GM11168 (cell line): ENCODE measurements at regions not wholly inside any gene's neighbourhood (a gene's known extent, or its start where the extent isn't known, plus 50 kb on each side); places are given as distances from the start of the nearest gene placed in this dataset.

Source experiments
- in situ Hi-C: fragments of 300-500 bp; cut with MboI; formaldehyde crosslinking; loops from one replicate; pipeline ENCODE4 v1.12.0; 2022; ENCODE audit warnings: low sequenced_read_pairs; ENCODE audit not compliant: unreplicated experiment

DNA sequence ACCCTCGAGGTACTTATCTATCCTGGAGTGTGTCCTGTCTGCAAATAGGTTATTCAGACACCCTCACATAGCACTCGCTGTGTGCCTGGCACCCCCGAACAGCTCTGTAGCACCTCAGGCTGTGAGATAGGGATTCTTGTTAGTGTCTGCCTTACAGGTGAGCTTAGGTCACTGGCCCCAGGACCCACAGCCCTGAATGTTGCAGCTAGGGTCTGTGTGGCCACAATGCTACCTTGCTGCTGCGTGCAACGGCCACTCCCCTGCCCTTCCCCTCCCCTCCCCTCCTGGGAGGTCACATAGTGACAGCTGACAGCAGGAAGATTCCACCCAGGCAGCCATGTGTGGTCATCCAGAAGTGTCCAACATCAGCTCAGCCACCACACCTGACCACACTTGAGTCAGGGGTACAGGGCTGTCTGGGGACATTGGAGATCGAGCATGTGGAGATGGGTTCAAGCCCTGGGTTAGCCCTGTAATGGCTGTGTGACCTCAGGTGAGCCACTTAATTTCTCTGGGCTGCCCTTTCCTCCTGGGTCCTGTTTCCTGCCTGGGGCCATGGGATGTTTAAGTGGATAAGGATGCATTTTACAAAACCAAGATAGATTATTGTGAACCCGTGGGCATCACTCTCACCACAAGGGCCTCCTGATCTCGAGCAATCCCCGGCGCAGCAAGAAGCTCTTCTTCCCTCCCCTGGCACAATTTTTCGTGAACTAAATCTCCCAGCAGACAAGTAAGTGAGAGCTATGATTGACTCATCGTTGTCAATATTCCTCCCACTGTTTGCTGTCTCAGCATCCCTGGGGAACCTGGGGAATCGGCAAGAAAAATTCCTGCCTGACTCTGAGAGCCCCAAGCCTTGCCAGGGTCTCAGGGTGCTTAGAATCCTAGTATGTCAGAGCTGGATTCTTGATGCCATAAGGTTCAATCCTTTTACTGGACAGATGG is 208.7 kb downstream of the PTPRU start:
- in situ Hi-C loops, result no loop called here

DNA sequence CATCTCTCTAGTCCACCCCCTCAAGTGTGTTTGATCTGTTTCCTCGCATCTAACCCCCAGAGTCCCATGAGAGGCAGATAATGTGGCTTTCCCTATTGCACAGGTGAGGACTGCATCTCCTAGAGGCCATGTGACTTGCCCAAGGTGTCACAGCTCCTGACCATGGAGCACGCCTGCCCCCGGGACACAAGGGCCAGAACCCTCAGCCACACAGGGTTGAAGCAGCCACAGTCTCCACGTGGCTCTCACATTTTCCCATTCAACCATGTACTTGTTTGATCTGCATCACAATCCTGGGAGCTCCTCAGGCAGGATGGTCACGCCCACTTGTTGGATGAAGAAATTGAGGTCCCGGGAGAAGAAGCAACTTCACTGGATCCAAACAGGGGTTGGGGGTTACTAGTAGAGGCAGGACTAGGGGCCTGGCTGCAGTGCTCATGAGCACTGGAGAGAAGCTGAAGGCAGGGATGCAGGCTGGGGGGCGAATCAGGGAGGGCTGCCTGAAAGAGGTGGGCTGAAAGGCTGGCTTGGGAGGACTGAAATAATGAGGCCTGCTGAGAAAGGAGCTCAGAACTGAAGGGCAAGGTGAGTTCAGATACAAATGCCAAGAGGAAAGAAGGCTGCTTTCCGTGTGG is 207.9 kb downstream of the PTPRU start:
- in situ Hi-C loops, result no loop called here

GRCh38 chr1:29441916-29442668 is 205.8 kb downstream of the PTPRU start:
- in situ Hi-C loops, result no loop called here

DNA sequence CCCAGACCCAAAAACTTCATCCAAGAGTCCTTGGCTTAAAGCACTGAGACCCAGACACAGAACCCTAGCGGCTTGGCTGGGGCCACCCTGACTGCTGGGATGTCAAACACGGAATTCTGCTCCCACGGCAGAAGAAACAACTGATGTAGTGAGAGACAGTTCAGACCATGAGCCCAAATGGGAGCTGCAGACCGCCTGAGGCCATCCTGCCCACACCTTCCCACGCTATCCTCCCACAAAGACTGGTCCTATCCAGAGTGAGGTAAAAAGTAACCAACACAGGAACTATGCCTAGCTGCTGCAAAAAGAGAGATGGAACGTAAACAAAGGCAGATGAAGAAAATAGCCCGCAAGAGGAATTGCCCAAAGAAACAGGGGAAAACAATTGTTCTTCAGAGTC is 203.3 kb downstream of the PTPRU start:
- in situ Hi-C loops, result no loop called here

GRCh38 chr1:29438991-29439390 is 202.7 kb downstream of the PTPRU start:
- in situ Hi-C loops, result no loop called here

GRCh38 chr1:29437946-29438345 is 201.6 kb downstream of the PTPRU start:
- in situ Hi-C loops, result no loop called here

DNA sequence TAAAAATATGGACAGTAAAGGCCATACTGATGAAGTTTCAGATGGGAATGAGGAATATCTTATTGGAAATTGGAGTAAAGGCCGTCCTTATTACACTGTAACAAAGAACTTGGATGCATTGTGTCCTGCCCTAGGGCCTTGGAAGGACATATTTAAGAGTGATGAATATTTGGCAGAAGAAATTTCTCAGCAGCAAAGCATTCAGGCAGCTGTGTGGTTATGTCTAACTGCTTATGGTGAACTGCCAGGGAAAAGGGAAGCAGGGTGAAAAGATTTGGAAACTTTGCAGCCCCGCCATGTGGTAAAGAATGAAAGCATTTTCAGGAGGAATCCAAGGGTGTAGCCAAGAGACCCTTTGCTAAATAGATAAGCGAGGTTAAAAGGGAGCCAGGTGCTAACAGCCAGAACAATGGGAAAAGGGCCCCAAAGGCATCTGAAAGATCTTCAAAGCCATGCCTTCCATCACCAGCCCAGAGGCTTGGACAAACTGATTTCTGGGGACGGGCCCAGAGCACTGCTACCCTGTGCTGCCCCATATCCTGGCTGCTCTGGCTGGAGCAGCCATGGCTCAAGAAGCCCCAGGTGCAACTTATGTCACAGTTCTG is 200.0 kb downstream of the PTPRU start:
- in situ Hi-C loops, result no loop called here

GRCh38 chr1:29433830-29434229 is 197.5 kb downstream of the PTPRU start:
- in situ Hi-C loops, result no loop called here

- in situ Hi-C loops, result no loop called here
Measured at GRCh38 chr1:29431138-29431537, 194.8 kb downstream of the PTPRU start.

GRCh38 chr1:29429656-29430055 is 193.3 kb downstream of the PTPRU start:
- in situ Hi-C loops, result no loop called here

DNA sequence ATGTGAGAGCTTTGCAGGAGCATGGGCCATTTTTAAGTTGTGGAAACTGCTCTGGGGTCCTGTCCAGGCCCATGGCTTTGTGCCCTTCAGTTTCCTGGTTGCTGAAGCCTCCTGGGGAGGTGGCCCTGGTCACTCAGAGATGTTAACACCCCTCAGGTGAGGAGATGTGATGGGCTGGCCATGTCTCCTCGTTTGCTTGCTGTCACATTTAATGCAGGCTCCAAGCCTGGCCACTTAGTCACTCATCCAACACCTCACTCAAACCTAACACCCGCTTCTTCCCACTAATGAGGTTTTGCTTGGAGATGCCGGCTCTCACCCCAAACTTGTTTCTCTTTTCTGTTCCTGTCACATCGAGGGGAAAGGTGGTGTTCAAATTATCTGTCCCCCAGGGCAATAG is 192.7 kb downstream of the PTPRU start:
- in situ Hi-C loops, result no loop called here

GRCh38 chr1:29428280-29428615 is 191.9 kb downstream of the PTPRU start:
- in situ Hi-C loops, result no loop called here

GRCh38 chr1:29427614-29428279 is 191.4 kb downstream of the PTPRU start:
- in situ Hi-C loops, result no loop called here

- in situ Hi-C loops, result no loop called here
Measured at GRCh38 chr1:29426701-29427279, 190.5 kb downstream of the PTPRU start.

- in situ Hi-C loops, result no loop called here
Measured at GRCh38 chr1:29425631-29426030, 189.3 kb downstream of the PTPRU start.

DNA sequence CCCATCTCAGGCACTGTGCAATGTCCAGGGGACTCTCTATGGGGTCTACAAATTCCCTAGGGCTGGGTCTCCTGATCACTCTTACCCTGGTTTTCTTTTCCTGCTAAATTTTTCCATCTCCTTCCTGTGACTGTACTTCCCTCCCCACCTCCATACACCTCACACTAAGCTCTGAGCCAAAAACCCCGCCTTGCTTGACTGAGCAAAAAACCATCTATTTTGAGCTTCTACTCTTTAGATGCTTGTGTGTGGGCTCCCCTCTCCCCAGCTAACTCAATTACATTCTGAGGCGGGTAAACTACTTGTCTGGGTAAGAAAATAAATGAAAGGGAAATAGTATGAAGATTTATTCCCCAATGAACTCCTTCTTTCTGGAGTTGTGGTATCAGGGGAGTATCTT is 187.9 kb downstream of the PTPRU start:
- in situ Hi-C loops, result no loop called here

DNA sequence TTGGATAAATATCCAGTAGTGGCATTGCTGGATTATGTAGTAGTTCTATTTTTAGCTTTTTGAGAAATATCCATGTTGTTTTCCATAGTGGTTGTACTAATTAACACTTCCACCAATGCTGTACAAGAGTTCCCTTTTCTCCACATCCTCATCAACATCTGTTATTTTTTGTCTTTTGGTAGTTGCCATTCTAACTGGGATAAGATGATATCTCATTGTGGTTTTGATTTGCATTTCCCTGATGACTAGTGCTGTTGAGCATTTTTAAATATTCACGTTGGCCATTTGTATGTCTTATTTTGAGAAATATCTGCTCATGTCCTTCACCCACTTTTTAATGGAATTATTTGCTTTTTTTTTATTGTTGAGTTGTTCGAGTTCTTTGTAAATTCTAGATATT is 183.9 kb downstream of the PTPRU start:
- in situ Hi-C loops, result no loop called here

GRCh38 chr1:29417971-29418370 is 181.6 kb downstream of the PTPRU start:
- in situ Hi-C loops, result no loop called here

DNA sequence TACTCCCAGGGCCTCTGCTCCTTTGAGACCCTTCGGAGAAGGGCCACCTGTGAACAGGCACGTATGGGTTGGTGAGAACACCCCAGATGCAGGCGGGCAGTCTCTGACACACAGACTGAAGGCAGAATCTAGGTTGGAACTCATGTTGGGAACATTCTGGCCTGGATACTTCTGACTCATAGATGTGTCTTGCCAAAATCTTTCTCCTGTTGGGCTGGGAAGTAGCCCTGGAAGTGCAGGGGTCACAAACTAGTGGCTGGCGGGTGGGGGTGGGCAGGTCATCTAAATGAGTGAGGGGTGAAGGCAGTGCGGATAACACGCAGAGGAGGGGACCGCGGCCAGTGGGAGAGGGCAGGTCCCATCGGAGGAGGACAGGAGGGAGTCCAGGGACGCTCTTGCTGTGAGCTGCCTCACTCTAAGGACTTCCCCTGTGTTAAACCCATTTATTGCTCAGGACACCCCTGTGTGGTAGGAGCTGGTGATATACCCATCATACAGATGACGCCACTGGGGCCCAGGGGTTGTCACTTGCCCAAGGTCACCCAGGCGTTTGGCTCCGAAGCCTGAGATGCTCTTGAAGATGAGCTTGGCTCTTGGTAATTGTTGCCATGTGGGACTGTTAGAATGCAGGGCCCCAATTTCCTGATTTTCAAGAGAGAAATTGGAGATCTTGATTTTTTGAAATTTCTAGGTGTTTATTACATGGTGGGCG is 181.0 kb downstream of the PTPRU start:
- in situ Hi-C loops, result no loop called here
